Mesodermal cell (in vitro differentiated cells): ENCODE measurements at regions not wholly inside any gene's neighbourhood (a gene's known extent, or its start where the extent isn't known, plus 50 kb on each side); places are given as distances from the start of the nearest gene placed in this dataset.

ENCODE experiments used
- H3K27ac ChIP-seq: 2 replicates; pipeline ENCODE4 v1.7.0; 2013; ENCODE audit warnings: mild to moderate bottlenecking, low read depth, low read length, moderate library complexity; ENCODE audit not compliant: severe bottlenecking
- H3K36me3 ChIP-seq: 2 replicates; pipeline ENCODE4 v1.7.1; 2013; ENCODE audit warnings: mild to moderate bottlenecking, low read length, moderate library complexity; ENCODE audit not compliant: control insufficient read depth, insufficient read depth
- H3K4me1 ChIP-seq: one replicate; pipeline ENCODE4 v1.7.1; 2013; ENCODE audit warnings: mild to moderate bottlenecking, low read length; ENCODE audit not compliant: insufficient read depth, control insufficient read depth, poor library complexity, severe bottlenecking
- H3K4me3 ChIP-seq: 2 replicates; pipeline ENCODE4 v1.7.0; 2013; ENCODE audit warnings: low read length, control low read depth, mild to moderate bottlenecking; ENCODE audit not compliant: insufficient read depth, poor library complexity, severe bottlenecking; ENCODE audit errors: extremely low read depth
- H3K9me3 ChIP-seq: 2 replicates; pipeline ENCODE4 v1.7.1; 2013; ENCODE audit warnings: mild to moderate bottlenecking, low read length, moderate library complexity; ENCODE audit not compliant: control insufficient read depth
- WGBS, 2 experiments: methylation state at CpG; one replicate each; pipeline ENCODE4 v1.1.5; 2013; ENCODE audit warnings: missing lambda C conversion rate in 2 of 2; ENCODE audit not compliant: insufficient coverage in 2 of 2; 5-methylcytosine and 5-hydroxymethylcytosine counted together

DNA sequence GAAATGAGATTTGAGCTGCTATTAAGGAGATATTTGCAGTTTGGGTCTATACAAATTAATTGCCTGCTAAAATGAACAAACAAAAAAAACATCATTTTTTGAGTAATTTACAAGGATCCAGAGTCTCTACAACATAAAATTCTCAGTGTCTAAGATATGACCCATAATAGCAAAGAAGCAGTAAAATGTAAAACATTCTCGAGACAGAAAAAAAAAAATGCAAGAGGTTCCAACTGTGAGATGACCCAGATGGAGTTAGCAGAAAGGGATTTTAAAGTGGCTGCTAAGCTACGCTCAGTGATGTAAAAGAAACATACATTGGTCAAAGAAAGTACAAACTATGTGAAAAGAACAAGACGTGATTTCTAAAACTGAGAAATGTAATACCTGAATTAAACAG, 471.0 kb downstream of the SH2D4B start:
- H3K27ac ChIP-seq = no peak overlapping the region
- H3K4me3 ChIP-seq = no peak overlapping the region
- H3K9me3 ChIP-seq = no peaks in the 10 kb centered on the region
- H3K4me1 ChIP-seq = no peaks in the 10 kb centered on the region
- H3K36me3 ChIP-seq = no peaks in the 10 kb centered on the region
- WGBS, 2 experiments = 84 to 100% methylated on average over 2 to 3 of the region's 3 CpGs

DNA sequence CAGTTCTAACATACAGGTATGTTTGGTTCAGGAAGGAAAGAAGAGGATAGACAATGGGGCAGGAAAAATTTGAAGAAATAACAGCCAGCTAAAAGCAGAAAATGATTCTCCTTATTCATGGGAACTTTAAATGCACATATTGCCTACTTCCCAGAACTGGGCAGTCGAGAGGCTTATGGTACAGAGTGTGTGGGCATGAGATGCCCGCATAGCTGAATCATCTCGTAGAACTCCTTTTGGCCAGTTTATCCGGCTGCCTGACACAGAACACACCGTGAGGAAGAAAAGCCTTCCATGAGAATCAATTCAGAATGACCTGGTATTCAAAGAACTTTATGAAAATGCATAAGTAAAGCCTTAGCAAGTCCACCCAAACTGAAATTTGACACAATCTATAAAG, 471.6 kb downstream of the SH2D4B start:
- Histone ChIP-seq H3K27ac (no peak overlapping the region), H3K36me3 (no peaks in the 10 kb centered on the region), H3K4me3 (no peak overlapping the region), H3K4me1 (no peaks in the 10 kb centered on the region), H3K9me3 (no peaks in the 10 kb centered on the region)
- 93% methylated on average over 3 to 4 of the region's 5 CpGs for WGBS, 2 experiments

DNA sequence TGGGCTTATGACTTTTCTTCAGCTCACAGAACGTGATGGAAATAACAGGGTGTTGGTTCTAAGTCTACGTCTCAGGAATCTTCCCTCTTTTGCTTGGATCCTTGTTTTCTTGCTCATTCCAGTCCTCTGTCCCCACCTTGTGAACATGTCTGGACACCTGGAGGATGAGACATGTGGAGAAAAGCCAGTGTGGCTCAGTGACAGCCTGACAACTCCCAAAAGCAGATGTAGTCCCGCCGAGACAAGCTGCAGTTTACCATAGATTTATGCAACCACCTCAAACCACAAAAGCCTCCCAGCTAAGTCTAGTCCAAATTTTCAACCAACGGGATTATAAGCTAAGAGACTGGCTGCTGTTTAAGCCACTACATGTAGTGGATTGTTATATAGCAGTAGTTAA, 476.1 kb downstream of the SH2D4B start:
- no peaks in the 10 kb centered on the region for H3K36me3 ChIP-seq
- H3K27ac ChIP-seq = no peak overlapping the region
- no peaks in the 10 kb centered on the region for H3K9me3 ChIP-seq
- no peak overlapping the region for H3K4me3 ChIP-seq
- WGBS, 2 experiments = 92% methylated on average over 2 of the region's 5 CpGs; no CpG with 5 or more reads in 1 of the 2 experiments
- no peaks in the 10 kb centered on the region for H3K4me1 ChIP-seq

DNA sequence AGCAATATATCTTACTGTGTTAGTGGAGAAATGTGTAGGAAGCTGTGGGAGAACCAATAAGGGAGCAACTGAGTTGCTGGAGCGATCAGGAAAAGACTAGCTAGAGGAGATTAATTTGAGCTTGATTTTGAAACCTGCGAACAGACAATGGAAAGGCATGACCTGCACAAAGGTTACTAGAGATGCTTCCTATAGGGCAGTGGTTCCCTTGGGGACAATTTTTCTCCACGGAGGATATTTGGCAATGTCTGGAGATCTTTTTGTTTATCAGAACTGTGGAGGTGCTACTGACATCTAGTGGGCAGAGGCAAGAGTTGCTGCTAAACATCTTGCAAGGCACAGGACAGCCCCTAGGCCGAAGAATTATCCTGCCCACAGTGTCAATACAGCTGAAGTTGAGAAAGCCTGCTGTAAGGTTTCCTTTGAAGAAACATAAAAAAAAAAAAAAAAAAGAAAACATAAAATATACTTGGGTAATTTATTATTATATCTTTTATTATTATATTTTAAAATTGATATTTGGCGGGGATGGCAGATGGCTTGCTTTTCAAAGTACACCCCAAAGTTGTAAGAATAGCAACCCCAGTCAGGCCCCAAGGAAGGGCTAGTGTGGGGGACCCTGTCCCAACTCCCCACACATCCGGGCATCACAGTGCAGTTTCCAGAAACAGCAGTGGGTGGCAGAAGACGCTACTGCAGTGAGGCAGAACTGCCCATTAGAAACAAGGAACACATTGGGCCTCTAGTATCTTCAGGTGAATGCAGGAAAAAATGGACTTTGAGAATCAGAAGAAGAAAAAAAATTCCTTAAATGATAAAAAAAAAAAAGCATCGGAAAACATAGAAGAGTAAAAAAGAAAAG, 481.6 kb downstream of the SH2D4B start:
- 67 to 71% methylated on average over 3 to 5 of the region's 8 CpGs for WGBS, 2 experiments
- no peaks in the 10 kb centered on the region for H3K9me3 ChIP-seq
- H3K27ac ChIP-seq = no peak overlapping the region
- H3K4me3 ChIP-seq = no peak overlapping the region
- H3K4me1 ChIP-seq = no peaks in the 10 kb centered on the region
- H3K36me3 ChIP-seq = no peaks in the 10 kb centered on the region

DNA sequence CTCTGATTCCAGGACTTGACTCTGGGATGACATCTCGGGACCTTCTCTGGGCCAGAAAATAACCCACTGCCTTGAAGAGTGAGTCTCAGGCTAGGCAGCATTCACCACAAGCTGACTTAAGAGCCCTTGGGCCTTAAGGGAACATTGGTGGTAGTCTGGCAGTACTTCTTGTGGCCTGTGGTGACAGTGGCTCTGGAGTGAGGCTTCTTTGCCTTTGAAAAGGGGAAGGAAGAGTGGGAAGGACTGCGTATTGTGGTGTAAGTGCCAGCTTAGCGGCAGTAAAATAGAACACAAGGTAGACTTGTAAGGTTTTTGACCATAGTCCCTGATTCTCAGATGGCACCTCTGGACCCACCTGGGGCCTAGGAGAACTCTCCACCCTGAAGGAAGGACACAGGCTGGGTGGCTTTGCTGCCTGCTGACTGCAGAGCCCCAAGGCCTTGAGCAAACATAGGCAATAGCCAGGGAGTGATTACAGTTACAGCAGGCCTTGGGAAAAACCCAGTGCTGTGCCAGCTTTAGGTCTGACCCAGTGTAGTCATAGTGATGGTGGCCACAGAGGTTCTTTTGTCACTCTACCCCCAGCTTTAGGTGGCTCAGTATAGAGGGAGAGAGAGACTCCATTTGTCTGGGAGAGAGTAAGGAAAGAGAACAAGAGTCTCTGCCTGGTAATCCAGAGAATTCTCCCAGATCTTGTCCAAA, 483.9 kb downstream of the SH2D4B start:
- Histone ChIP-seq H3K4me1 (no peaks in the 10 kb centered on the region), H3K27ac (no peak overlapping the region), H3K36me3 (no peaks in the 10 kb centered on the region), H3K9me3 (no peaks in the 10 kb centered on the region), H3K4me3 (no peak overlapping the region)
- WGBS, 2 experiments = 87 to 96% methylated on average over 3 of the region's 3 CpGs

DNA sequence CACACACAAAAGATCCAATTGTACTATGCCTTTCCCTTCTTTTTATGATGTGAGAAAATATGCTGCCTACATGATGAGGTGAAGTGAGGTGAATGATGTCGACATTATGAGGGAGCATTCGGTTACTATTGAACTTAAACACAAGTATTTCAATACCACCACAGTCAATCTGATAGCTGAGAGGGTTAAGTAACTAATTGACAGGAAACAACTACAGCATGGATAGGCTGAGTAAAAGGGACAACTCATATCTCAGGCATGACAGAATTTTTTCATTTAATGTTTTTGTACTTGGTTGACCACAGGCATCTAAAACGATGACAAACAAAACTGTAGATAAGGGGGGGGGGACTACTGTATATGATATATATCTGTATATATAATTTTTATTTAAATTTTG, 488.9 kb downstream of the SH2D4B start:
- Histone ChIP-seq H3K27ac (no peak overlapping the region), H3K4me3 (no peak overlapping the region), H3K4me1 (peaks cover 3% of the 10 kb centered on the region), H3K9me3 (no peaks in the 10 kb centered on the region), H3K36me3 (no peaks in the 10 kb centered on the region)
- no CpG with 5 or more reads among the region's 3 CpGs for WGBS, 2 experiments

DNA sequence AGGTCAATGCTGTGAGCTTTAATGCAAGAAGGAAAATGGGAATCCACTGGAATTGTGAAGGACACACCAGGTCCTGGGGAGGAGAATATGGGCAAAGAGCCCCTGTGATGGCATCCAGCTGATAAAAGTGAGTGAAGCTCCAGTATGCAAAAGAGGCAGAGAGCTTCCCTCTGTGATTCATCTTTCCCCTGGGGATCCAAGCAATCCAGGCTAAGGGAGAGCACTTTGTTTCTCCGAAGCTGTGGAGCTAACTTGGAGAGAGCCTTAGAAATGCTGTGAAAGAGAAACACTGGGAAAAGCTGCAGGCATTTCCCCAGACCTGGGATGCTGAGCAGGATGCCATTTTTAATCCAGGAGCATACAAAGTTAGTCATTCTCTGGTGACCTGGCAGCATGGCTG, 489.5 kb downstream of the SH2D4B start:
- Histone ChIP-seq H3K4me1 (peaks cover 3% of the 10 kb centered on the region), H3K9me3 (no peaks in the 10 kb centered on the region), H3K4me3 (no peak overlapping the region), H3K27ac (no peak overlapping the region), H3K36me3 (no peaks in the 10 kb centered on the region)
- 56 to 67% methylated on average over 1 of the region's 1 CpG for WGBS, 2 experiments

DNA sequence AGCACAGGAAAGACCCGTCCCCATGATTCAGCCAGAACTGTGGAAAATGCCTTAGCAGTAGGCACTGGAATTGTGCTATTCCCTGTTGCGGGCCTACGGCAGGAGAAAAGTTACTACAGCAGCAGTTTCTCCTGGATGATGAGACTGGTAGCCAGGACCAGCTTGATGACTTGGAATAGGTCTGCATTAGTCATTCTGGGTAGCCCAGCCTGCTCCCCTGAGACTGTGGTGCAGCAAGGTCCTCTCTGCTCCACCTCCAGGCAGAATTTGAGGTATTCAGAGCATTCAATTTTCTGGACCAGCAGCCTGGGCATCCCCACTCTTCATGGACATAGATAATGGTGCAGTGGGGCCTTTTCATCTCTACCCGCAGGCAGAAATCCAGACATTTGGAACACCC, 490.0 kb downstream of the SH2D4B start:
- no peak overlapping the region for H3K4me3 ChIP-seq
- peaks cover 3% of the 10 kb centered on the region for H3K4me1 ChIP-seq
- no peaks in the 10 kb centered on the region for H3K9me3 ChIP-seq
- WGBS, 2 experiments = 84 to 88% methylated on average over 3 of the region's 4 CpGs
- no peak overlapping the region for H3K27ac ChIP-seq
- no peaks in the 10 kb centered on the region for H3K36me3 ChIP-seq

DNA sequence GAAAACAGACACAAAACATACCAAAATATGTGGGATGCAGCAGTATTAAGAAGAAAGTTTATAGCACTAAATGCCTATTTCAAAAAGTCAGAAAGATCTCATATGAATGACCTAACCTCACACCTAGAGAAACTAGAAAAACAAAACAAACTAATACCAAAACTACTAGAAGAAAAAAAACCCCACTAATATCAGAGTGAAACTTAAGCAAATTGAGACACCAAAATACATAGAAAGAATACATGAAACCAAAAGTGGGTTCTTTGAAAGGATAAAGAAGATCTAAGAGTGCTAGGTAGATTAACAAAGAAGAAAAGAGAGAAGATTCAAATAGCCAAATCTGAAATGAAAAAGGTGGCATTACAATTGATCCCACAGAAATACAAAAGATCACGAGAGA, 494.1 kb downstream of the SH2D4B start:
- H3K27ac ChIP-seq = no peak overlapping the region
- no CpG with 5 or more reads among the region's 1 CpG for WGBS, 2 experiments
- H3K36me3 ChIP-seq = no peaks in the 10 kb centered on the region
- no peak overlapping the region for H3K4me3 ChIP-seq
- no peaks in the 10 kb centered on the region for H3K9me3 ChIP-seq
- peaks cover 3% of the 10 kb centered on the region for H3K4me1 ChIP-seq

DNA sequence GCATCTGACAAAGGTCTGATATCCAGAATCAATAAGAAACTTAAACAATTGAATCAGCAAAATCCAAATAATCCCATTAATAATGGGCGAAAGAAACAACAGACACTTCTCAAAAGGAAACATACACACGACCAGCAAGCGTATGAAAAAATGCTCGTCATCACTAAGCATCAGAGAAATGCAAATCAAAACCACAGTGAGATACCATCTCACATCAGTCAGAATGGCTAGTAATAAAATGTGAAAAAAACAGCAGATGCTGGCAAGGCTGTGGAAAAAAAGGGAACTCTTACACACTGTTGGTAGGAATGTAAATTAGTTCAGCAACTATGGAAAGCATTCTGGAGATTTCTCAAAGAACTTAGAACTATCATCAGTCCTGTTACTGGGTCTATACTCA, 496.7 kb downstream of the SH2D4B start:
- H3K27ac ChIP-seq = no peak overlapping the region
- no peaks in the 10 kb centered on the region for H3K36me3 ChIP-seq
- H3K9me3 ChIP-seq = no peaks in the 10 kb centered on the region
- 95 to 100% methylated on average over 1 to 3 of the region's 4 CpGs for WGBS, 2 experiments
- no peaks in the 10 kb centered on the region for H3K4me1 ChIP-seq
- no peak overlapping the region for H3K4me3 ChIP-seq

DNA sequence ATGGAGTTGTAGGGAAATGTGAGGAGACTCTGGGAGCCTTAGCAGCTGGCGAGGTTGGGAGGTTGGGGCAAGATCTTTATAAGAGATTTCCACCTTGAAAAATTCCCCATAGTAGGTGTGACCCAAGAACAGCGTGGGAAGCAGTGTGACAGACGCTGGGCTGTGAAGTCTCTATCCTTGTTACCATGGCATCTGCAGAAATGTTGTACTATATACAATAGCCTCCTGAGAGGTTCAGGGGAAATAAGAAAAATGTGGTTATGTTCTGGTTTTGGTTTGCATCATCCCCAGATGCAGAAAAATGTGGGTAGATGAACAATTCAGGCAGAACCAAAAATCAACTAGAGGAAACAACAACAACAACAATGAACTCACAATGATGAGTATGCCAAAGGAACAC, 498.6 kb downstream of the SH2D4B start:
- no peaks in the 10 kb centered on the region for H3K9me3 ChIP-seq
- H3K4me3 ChIP-seq = no peak overlapping the region
- no peak overlapping the region for H3K27ac ChIP-seq
- H3K4me1 ChIP-seq = no peaks in the 10 kb centered on the region
- no CpG with 5 or more reads among the region's 3 CpGs for WGBS, 2 experiments
- H3K36me3 ChIP-seq = no peaks in the 10 kb centered on the region
